ENCODE measurements at regions not wholly inside any gene's neighbourhood (a gene's known extent, or its start where the extent isn't known, plus 50 kb on each side); places are given as distances from the start of the nearest gene placed in this dataset.
"Not testable (repeated sequence)": the region's sequence is repeated elsewhere in the genome, so short reads cannot be mapped to it uniquely, and the experiment has no call there.

- no peak for DNase-seq (ENCODE audit: low spot score)
Measured at GRCh38 chr14:106522990-106523389, 996.6 kb downstream of the TMEM121 start.

- no peak for DNase-seq (ENCODE audit: low spot score)
Measured at GRCh38 chr14:106528717-106529116, 1002.3 kb downstream of the TMEM121 start.

- no peak for DNase-seq (ENCODE audit: low spot score)
Measured at GRCh38 chr14:106530031-106530422, 1003.6 kb downstream of the TMEM121 start.

GRCh38 chr14:106530423-106531107, 1004.2 kb downstream of the TMEM121 start:
- peak; percentile 44 for DNase-seq (ENCODE audit: low spot score)

GRCh38 chr14:106537597-106537996, 1011.2 kb downstream of the TMEM121 start:
- DNase-seq (ENCODE audit: low spot score), result not testable (repeated sequence)

- DNase-seq (ENCODE audit: low spot score), result no peak
Measured at GRCh38 chr14:106538201-106538600, 1011.8 kb downstream of the TMEM121 start.

- peak; percentile 78 for DNase-seq (ENCODE audit: low spot score)
Measured at GRCh38 chr14:106547735-106548434, 1021.5 kb downstream of the TMEM121 start.

GRCh38 chr14:106549064-106549463, 1022.7 kb downstream of the TMEM121 start:
- DNase-seq (ENCODE audit: low spot score), result no peak

- DNase-seq (ENCODE audit: low spot score), result no peak
Measured at GRCh38 chr14:106551265-106551664, 1024.9 kb downstream of the TMEM121 start.

- DNase-seq (ENCODE audit: low spot score), result not testable (repeated sequence)
Measured at GRCh38 chr14:106556211-106556610, 1029.8 kb downstream of the TMEM121 start.

GRCh38 chr14:106556665-106557289, 1030.4 kb downstream of the TMEM121 start:
- peak; percentile 82 for DNase-seq (ENCODE audit: low spot score)

- no peak for DNase-seq (ENCODE audit: low spot score)
Measured at GRCh38 chr14:106562451-106562850, 1036.1 kb downstream of the TMEM121 start.

- peak; percentile 74 for DNase-seq (ENCODE audit: low spot score)
Measured at GRCh38 chr14:106564058-106564643, 1037.8 kb downstream of the TMEM121 start.

- no peak for DNase-seq (ENCODE audit: low spot score)
Measured at GRCh38 chr14:106578481-106578880, 1052.1 kb downstream of the TMEM121 start.

GRCh38 chr14:106579084-106579483, 1052.7 kb downstream of the TMEM121 start:
- no peak for DNase-seq (ENCODE audit: low spot score)

GRCh38 chr14:106585692-106586091, 1059.3 kb downstream of the TMEM121 start:
- DNase-seq (ENCODE audit: low spot score), result no peak

- peak; percentile 75 for DNase-seq (ENCODE audit: low spot score)
Measured at GRCh38 chr14:106586098-106586704, 1059.8 kb downstream of the TMEM121 start.

GRCh38 chr14:106591539-106591938, 1065.2 kb downstream of the TMEM121 start:
- not testable (repeated sequence) for DNase-seq (ENCODE audit: low spot score)

- DNase-seq (ENCODE audit: low spot score), result peak; percentile 38
Measured at GRCh38 chr14:106592115-106592852, 1065.9 kb downstream of the TMEM121 start.

GRCh38 chr14:106599209-106599608, 1072.8 kb downstream of the TMEM121 start:
- DNase-seq (ENCODE audit: low spot score), result no peak
